ENCODE measurements at regions not wholly inside any gene's neighbourhood (a gene's known extent, or its start where the extent isn't known, plus 50 kb on each side); places are given as distances from the start of the nearest gene placed in this dataset.
A peak's percentile ranks its signal among the peaks of the same experiment; 100 is the strongest.

DNA sequence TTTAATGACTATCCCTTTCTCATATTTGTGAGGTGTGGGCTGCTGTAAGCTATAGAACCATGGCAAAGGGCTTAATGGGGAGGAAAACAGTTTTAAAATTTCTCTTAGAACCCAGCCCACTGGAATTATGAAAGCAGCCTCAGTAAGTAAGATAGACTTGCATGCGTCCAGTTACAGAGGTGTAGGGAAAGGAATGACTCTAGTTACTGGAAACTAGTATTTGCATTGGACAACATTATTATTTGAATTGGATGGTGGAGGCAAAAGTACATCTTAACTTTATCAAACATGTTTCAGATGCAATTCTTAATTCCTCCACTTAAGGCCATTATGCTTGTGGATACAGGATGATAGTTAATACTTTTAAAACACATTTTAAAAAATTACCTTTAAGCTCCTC lies 292.9 kb downstream of the SPRY2 start:
- Mint-ChIP-seq H3K27me3 (ENCODE audit: insufficient read depth) (no peaks in the 10 kb centered on the region), H3K4me3 (peak overlapping the region; percentile 44; the same call in 1 of the 2 replicates), H3K4me1 (ENCODE audit: low read depth) (peaks cover 40% of the 10 kb centered on the region), H3K36me3 (ENCODE audit: low read depth) (peaks cover 5% of the 10 kb centered on the region; the same call in 1 of the 2 replicates), H3K27ac (peak overlapping the region; percentile 52; the same call in 1 of the 2 replicates), H3K9me3 (no peaks in the 10 kb centered on the region)
- DNase-seq, result no peak
- TF ChIP-seq, protein P1, sequence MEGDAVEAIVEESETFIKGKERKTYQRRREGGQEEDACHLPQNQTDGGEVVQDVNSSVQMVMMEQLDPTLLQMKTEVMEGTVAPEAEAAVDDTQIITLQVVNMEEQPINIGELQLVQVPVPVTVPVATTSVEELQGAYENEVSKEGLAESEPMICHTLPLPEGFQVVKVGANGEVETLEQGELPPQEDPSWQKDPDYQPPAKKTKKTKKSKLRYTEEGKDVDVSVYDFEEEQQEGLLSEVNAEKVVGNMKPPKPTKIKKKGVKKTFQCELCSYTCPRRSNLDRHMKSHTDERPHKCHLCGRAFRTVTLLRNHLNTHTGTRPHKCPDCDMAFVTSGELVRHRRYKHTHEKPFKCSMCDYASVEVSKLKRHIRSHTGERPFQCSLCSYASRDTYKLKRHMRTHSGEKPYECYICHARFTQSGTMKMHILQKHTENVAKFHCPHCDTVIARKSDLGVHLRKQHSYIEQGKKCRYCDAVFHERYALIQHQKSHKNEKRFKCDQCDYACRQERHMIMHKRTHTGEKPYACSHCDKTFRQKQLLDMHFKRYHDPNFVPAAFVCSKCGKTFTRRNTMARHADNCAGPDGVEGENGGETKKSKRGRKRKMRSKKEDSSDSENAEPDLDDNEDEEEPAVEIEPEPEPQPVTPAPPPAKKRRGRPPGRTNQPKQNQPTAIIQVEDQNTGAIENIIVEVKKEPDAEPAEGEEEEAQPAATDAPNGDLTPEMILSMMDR (IDR thresholded peaks at IDR 0.05), result no peak

DNA sequence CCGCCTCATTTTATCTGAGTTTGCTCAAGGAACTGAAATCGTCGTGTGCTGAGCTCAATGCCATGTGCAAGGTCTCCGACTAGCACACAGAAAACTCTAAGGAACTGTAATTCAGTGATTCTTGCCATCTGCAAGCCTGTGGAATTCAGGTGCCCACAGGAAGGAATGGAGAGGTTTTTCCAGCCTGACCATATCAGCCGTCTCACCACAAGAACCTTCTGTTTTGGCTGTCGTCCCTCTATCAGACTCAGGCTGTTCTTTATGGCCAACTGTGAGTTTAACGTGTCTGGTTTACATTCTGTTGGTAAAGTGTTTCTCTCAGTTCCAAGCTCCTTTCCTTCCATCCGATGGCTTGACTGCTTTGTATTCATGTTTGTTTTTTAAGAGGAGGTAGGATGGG lies 293.5 kb downstream of the SPRY2 start:
- no peaks in the 10 kb centered on the region for H3K27me3 Mint-ChIP-seq (ENCODE audit: insufficient read depth)
- no peaks in the 10 kb centered on the region for H3K9me3 Mint-ChIP-seq
- peak overlapping the region; percentile 44 for H3K4me3 Mint-ChIP-seq
- H3K27ac Mint-ChIP-seq, result peak overlapping the region; percentile 52
- peaks cover 5% of the 10 kb centered on the region; the same call in 1 of the 2 replicates for H3K36me3 Mint-ChIP-seq (ENCODE audit: low read depth)
- TF ChIP-seq, protein P1 (IDR thresholded peaks at IDR 0.05), result no peak
- peak; percentile 62 for DNase-seq
- peaks cover 44% of the 10 kb centered on the region for H3K4me1 Mint-ChIP-seq (ENCODE audit: low read depth)

DNA sequence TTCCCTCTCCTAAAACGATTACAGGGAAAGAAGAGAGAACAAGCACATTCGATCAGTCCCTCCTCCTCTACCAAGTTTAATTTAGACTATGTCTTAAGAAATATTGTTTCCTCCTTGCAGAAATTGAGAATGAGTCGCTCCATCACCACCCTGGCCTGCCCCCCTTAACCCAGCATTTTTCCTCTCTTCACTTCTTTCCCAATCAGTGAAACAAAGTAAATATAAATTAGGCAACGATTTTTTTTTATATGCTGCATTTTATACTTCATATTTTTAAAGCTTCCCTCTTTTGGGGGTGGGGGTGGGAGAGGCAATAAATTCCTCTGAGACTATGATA lies 300.0 kb downstream of the SPRY2 start:
- H3K36me3 Mint-ChIP-seq (ENCODE audit: low read depth), result peaks cover 5% of the 10 kb centered on the region; the same call in 1 of the 2 replicates
- TF ChIP-seq, protein P1 (IDR thresholded peaks at IDR 0.05), result no peak
- peak overlapping the region; percentile 85 for H3K27ac Mint-ChIP-seq
- H3K4me3 Mint-ChIP-seq, result peak overlapping the region; percentile 81
- H3K4me1 Mint-ChIP-seq (ENCODE audit: low read depth), result peaks cover 62% of the 10 kb centered on the region
- H3K9me3 Mint-ChIP-seq, result no peaks in the 10 kb centered on the region
- DNase-seq, result no peak
- H3K27me3 Mint-ChIP-seq (ENCODE audit: insufficient read depth), result no peaks in the 10 kb centered on the region

DNA sequence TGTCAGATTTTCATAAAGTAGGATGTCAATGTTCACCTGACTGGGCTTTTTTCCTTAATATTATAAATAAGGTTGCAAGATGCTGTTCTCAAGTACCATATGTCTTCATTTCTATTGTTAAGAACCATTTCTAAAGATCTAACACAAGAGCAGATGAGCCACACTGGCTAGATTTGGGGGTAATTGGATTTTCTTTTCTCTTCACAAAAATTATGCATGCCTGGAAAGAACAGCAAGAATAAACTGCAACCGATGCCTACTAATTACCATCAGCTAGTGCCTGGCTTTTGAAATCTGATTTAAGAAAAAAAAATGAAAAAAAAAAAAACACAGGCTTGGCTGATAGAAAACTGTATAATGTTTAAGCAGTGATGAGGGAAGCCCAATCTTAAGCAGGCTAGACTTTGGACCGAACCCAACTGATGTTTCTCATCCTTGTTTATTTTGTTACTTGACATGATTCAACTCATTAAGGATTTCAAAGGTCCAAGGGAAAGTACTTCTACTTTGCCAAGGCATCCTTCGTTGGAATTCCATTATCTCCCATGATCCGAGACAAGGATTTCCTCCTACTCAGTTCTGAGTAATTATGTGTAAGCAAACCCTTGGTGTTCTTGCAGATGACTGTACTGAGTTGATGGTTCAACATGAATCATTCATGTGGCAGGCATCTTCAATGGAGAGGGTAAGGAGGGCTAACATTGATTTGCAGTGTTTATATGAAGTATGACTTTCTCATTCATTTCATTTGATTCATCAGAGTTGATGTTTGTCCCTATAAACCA lies 300.5 kb downstream of the SPRY2 start:
- Mint-ChIP-seq H3K27ac (peak overlapping the region; percentile 85), H3K4me1 (ENCODE audit: low read depth) (peaks cover 68% of the 10 kb centered on the region), H3K9me3 (no peaks in the 10 kb centered on the region), H3K4me3 (peak overlapping the region; percentile 81), H3K36me3 (ENCODE audit: low read depth) (peaks cover 5% of the 10 kb centered on the region; the same call in 1 of the 2 replicates), H3K27me3 (ENCODE audit: insufficient read depth) (no peaks in the 10 kb centered on the region)
- DNase-seq, result peak; percentile 100
- TF ChIP-seq, protein P1 (IDR thresholded peaks at IDR 0.05), result no peak

DNA sequence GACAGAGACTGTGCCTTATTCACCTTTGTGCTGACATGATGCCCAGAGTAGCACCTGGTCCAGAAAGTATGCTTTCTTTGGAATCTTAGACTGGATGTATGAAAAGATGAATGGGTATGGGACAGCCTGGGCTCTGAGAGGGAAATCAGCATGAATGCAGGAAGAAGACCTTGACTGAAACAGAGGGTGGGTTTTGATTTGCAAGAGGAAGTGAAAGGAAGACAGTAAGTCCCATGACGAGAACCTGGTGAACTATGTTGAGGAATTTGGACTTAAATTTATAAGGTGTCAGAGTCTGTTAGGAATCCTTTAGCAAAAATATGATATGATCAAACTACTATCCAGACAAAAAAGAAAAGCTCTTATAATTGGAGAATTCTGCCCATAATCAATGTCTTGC lies 301.9 kb downstream of the SPRY2 start:
- H3K27ac Mint-ChIP-seq, result no peak overlapping the region

More for the DNA sequence above, 301.9 kb downstream of the SPRY2 start:
- TF ChIP-seq, protein P1 (IDR thresholded peaks at IDR 0.05), result no peak
- Mint-ChIP-seq H3K27me3 (ENCODE audit: insufficient read depth) (no peaks in the 10 kb centered on the region), H3K4me1 (ENCODE audit: low read depth) (peaks cover 71% of the 10 kb centered on the region), H3K36me3 (ENCODE audit: low read depth) (peaks cover 5% of the 10 kb centered on the region; the same call in 1 of the 2 replicates), H3K9me3 (no peaks in the 10 kb centered on the region), H3K4me3 (no peak overlapping the region)
- no peak for DNase-seq

Data from HFFc6 (cell line).